ENCODE measurements at regions not wholly inside any gene's neighbourhood (a gene's known extent, or its start where the extent isn't known, plus 50 kb on each side); places are given as distances from the start of the nearest gene placed in this dataset.

GRCh38 chr2:150938527-150938926 is 323.1 kb downstream of the RBM43 start:
- Histone ChIP-seq H3K27me3 (ENCODE audit: insufficient read depth, poor library complexity, severe bottlenecking) (no peaks in the 10 kb centered on the region), H3K4me3 (replicated peaks; ENCODE audit: insufficient read depth, low read length) (no peak overlapping the region), H3K27ac (replicated peaks) (no peak overlapping the region)
- DNase-seq (ENCODE audit: low read depth in 1 of 2, low spot score in 1 of 2): no peak
- TF ChIP-seq REST (IDR thresholded peaks at IDR 0.05; ENCODE audit: insufficient replicate concordance, low read depth): no peak
- TF ChIP-seq GABPA (IDR thresholded peaks at IDR 0.05; ENCODE audit: low read depth): no peak
- TF ChIP-seq SPI1 (IDR thresholded peaks at IDR 0.05; ENCODE audit: borderline replicate concordance, low read depth): no peak
- no peak for TF ChIP-seq POLR2AphosphoS5 (IDR thresholded peaks at IDR 0.05; ENCODE audit: low read depth)
- TF ChIP-seq, protein P1, sequence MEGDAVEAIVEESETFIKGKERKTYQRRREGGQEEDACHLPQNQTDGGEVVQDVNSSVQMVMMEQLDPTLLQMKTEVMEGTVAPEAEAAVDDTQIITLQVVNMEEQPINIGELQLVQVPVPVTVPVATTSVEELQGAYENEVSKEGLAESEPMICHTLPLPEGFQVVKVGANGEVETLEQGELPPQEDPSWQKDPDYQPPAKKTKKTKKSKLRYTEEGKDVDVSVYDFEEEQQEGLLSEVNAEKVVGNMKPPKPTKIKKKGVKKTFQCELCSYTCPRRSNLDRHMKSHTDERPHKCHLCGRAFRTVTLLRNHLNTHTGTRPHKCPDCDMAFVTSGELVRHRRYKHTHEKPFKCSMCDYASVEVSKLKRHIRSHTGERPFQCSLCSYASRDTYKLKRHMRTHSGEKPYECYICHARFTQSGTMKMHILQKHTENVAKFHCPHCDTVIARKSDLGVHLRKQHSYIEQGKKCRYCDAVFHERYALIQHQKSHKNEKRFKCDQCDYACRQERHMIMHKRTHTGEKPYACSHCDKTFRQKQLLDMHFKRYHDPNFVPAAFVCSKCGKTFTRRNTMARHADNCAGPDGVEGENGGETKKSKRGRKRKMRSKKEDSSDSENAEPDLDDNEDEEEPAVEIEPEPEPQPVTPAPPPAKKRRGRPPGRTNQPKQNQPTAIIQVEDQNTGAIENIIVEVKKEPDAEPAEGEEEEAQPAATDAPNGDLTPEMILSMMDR (IDR thresholded peaks at IDR 0.05; ENCODE audit: insufficient read depth, low read length): no peak

DNA sequence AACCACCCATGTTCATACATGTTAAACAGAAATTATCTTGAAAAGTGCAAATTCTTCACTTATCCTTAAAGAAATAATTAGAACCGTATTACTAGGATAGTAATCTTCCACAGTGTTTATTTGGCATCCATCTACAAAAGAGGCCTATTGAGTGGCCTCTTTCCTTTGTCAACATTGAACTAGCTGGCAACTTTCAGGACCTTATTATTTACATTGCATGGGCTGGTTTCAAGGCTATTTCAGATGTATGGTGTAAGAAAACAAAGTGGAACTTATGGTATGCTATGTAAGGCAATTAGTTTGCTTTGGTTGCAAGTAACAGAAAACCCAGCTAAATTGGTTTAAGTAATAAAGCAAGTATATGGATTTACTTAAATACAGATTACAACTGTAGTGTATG is 324.6 kb downstream of the RBM43 start:
- no peak overlapping the region for H3K4me3 ChIP-seq (replicated peaks; ENCODE audit: insufficient read depth, low read length)
- TF ChIP-seq, protein P1 (IDR thresholded peaks at IDR 0.05; ENCODE audit: insufficient read depth, low read length): no peak
- no peak for TF ChIP-seq POLR2AphosphoS5 (IDR thresholded peaks at IDR 0.05; ENCODE audit: low read depth)
- no peak for TF ChIP-seq SPI1 (IDR thresholded peaks at IDR 0.05; ENCODE audit: borderline replicate concordance, low read depth)
- no peak for TF ChIP-seq REST (IDR thresholded peaks at IDR 0.05; ENCODE audit: insufficient replicate concordance, low read depth)
- TF ChIP-seq GABPA (IDR thresholded peaks at IDR 0.05; ENCODE audit: low read depth): no peak
- DNase-seq (ENCODE audit: low read depth in 1 of 2, low spot score in 1 of 2): no peak

GRCh38 chr2:150931451-150931850 is 330.2 kb downstream of the RBM43 start:
- no peak for DNase-seq (ENCODE audit: low read depth in 1 of 2, low spot score in 1 of 2)
- TF ChIP-seq, protein P1 (IDR thresholded peaks at IDR 0.05; ENCODE audit: insufficient read depth, low read length): no peak
- TF ChIP-seq REST (IDR thresholded peaks at IDR 0.05; ENCODE audit: insufficient replicate concordance, low read depth): no peak
- no peak for TF ChIP-seq GABPA (IDR thresholded peaks at IDR 0.05; ENCODE audit: low read depth)
- no peak for TF ChIP-seq SPI1 (IDR thresholded peaks at IDR 0.05; ENCODE audit: borderline replicate concordance, low read depth)
- no peak for TF ChIP-seq POLR2AphosphoS5 (IDR thresholded peaks at IDR 0.05; ENCODE audit: low read depth)
- no peak overlapping the region for H3K4me3 ChIP-seq (replicated peaks; ENCODE audit: insufficient read depth, low read length)

More for the DNA sequence above, 324.6 kb downstream of the RBM43 start:
- H3K27ac ChIP-seq (replicated peaks): no peak overlapping the region
- H3K27me3 ChIP-seq (ENCODE audit: insufficient read depth, poor library complexity, severe bottlenecking): no peaks in the 10 kb centered on the region

More at GRCh38 chr2:150931451-150931850, 330.2 kb downstream of the RBM43 start:
- Histone ChIP-seq H3K27ac (replicated peaks) (no peak overlapping the region), H3K27me3 (ENCODE audit: insufficient read depth, poor library complexity, severe bottlenecking) (no peaks in the 10 kb centered on the region)
